PC-9 (cell line): ENCODE measurements at regions not wholly inside any gene's neighbourhood (a gene's known extent, or its start where the extent isn't known, plus 50 kb on each side); places are given as distances from the start of the nearest gene placed in this dataset.

Source experiments
- CTCF ChIP-seq: fragments of 200-600 bp; sonication (generic); conservative IDR thresholded peaks from 2 replicates; pipeline ENCODE4 v1.6.1; 2017; ENCODE audit warnings: mixed run types, antibody characterized with exemption, mild to moderate bottlenecking, moderate library complexity
- EZH2 ChIP-seq: fragments of 200-600 bp; sonication (generic); IDR thresholded peaks from 2 replicates; pipeline ENCODE4 v1.8.0; 2017; ENCODE audit warnings: antibody characterized with exemption, low read depth

DNA sequence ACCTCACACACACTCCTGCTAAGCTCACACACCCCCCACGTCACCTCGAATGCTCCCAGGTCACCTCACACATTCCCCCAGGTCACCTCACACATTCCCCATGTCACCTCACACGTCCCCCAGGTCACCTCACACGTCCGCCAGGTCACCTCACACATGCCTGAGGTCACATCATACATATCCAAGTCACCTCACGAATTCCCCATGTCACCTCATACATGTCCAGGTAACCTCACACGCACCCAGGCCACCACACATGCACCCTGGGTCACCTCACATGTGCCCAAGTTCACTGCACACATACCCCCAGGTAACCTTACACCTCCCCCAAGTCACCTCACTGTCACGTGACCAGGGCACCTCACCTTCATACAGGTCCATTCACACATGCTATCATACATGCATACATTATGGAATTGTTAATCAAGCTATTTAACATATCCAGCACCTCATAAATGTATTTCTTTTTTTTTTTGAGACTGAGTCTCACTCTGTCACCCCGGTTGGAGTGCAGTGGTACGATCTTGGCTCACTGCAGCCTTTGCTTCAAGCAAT lies 640.3 kb downstream of the TMEM121 start:
- TF ChIP-seq CTCF (no peak), EZH2 (no peak)
